NCI-H2196 (cell line): ENCODE measurements at regions not wholly inside any gene's neighbourhood (a gene's known extent, or its start where the extent isn't known, plus 50 kb on each side); places are given as distances from the start of the nearest gene placed in this dataset.
A peak's percentile ranks its signal among the peaks of the same experiment; 100 is the strongest.
"Not testable (repeated sequence)": the region's sequence is repeated elsewhere in the genome, so short reads cannot be mapped to it uniquely, and the experiment has no call there.

Experiments
- DNase-seq: peaks from one replicate; lab custom pipeline; 2025; ENCODE audit not compliant: unreplicated experiment; lab: John Stamatoyannopoulos, UW

DNA sequence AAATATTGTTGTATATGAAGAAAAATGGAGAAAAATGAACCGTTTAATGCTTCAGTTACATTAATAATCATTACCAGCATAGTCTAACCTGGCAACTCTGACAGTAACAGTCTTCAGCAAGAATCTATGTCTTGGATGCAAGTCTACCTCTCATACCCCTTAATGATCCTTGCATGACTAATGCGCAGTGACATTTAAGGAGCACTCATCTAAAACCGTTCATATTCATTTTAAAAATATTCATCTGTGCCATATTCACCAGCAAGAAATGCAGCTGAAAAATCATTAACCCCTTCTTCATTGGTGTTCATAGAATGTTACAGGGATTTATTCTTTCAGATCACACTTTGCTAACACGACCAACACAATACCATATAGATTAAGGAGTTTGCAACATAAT lies 227.2 kb upstream of the ASCC3 start:
- DNase-seq: no peak

DNA sequence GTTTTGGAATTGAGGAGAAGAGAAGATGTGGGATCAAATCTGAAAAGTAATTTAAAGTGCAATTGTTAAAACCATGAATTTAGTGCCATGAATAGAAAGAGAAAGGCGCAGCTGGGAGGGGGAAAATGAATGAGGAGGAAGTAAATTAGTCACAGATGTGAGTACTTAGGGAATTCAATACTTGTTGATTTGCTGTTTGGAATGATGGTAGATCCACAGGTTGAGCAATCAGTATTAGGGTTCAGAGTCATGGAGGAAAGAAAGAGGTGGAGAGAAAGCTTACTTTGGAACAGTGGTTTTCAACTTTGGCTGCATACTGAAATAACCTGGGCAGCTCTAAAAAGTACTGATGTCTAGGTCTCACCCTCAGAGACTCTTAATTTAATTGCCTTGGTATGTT lies 229.7 kb upstream of the ASCC3 start:
- DNase-seq: no peak

DNA sequence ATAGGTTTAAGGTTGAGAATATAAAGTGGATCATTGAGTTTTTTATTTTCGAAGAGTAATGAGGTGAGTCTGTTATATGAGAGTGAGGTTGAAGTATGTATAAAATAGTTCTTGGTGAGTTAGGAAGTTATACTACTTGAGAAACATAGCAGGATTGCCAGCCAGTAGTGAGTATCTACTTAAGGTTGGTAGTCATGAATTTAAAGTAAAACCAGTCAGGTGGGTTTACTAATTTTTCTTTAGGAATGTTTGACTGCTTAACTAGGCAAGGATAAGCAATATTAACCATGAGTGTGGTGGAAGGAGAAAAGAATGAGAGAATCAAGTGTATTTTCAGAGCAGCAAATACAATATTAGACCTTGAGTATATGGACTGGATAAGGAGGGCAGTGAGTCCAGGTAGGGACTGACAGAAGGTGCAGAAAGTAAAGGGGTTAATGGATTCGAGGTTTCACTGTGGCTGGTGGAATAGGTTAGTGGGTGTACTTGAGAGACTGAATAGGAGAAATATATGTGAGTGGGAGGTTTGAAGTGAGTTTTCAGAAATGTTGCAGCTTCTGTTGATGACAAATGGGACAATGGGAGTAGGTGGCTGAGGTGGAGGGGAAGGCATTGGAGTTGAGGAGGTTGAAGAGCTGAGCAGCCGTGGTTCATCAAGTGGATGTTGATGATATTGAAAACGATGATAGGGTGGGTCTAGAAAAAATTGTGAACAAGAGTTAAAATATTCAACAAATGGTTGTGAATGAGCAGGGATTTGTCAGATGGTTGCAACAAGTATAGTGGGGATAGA lies 232.5 kb upstream of the ASCC3 start:
- no peak for DNase-seq

DNA sequence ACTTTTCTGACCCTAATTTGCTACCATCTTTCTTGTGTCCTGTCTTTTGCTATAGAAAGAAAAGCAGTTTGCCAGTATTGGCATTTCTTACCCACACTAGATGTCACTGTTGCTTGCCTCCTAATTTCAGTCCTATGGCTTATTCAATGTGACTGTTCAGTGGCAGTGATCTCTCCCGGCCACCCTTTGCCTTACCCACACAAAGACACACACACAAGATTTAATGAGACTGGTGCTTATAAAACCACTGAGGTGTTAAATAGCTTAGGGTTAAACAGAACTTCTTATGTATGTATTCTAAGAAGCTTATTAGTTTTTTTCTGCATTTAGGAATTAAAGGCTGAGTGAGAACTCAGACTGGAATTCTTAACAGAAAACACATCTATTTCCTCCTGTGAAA lies 233.6 kb upstream of the ASCC3 start:
- peak; percentile 22 for DNase-seq

DNA sequence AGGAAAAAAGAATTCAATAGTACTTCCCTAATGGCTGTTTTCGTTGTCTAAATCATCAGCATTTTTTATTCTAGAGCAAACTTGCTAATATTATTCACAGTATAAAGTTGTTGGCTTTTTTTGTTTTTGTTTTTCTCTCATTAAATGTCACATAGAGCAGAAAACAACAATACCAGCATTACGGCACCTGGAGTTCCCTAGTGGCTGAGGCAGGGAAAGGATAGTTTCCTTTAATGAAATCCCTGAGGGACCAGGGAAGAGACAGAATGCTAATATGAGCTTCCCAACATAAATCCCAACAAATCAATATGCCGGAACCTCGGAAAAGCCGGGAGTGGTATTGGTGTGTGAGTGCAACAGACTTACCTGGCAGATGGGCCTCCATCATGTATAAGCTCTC lies 235.2 kb upstream of the ASCC3 start:
- no peak for DNase-seq

DNA sequence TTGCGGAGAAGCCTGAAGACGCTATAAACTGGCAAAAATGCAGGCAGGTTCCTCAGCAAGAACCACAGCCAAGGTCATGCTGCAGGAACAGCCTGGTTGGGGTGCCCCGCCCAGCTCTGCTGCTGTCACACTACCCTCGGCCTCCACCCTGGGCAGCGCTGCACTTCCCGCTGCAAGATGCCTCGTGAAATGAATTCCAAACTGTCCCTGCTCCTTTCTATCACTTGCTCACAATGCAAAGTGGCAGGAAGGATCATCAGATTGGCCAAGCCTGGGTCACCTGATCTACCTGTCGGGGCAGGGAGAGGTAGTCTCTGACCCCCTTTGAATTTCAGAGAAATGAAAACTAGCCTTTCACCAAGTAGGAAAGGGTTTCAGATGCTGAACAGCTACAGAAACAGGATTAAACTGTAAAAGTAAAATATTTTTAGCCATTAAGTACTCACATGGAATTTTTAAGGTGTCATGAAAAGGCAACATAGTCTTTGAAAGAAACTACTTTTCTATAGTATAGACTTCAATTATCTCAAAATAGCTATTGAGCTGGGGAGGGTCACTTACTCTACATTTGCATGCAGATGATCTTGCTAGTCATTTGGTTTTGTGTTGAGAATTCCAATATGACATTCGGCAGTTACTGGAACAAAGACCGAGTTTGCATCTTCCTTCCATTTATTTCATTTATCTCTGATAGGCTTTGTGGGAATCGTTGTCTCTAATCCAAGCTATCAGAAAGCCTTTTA lies 236.4 kb upstream of the ASCC3 start:
- no peak for DNase-seq

DNA sequence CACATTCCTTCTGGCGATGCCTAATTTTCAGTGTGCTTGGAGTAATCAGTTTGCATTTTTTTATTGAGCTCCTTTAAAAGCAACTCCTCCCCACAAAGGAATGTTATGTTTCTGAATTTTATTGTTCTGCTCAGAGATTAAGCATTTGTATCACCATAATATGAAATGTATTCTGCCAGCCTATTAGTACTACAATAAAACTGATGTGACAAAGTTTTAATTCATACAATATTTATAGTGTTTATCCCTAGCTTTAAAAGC lies 236.9 kb upstream of the ASCC3 start:
- no peak for DNase-seq

DNA sequence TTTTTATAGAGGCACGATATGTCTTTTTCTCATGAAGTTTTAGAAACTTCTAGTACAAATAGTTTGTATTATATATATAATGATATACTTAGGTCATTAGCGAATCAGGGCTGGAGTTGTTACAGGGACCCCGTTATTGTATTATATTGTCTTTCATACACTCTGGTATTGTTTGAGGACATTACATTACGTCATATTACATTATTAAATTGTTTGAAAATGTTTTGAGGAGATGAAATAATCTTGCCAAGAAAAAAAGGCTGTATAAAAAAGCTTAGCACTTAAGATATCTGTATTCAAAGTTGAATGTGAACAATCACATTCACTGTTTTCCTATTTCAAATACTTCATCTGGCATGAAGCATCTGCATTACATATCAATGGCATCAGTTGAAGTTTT lies 239.6 kb upstream of the ASCC3 start:
- DNase-seq: no peak

DNA sequence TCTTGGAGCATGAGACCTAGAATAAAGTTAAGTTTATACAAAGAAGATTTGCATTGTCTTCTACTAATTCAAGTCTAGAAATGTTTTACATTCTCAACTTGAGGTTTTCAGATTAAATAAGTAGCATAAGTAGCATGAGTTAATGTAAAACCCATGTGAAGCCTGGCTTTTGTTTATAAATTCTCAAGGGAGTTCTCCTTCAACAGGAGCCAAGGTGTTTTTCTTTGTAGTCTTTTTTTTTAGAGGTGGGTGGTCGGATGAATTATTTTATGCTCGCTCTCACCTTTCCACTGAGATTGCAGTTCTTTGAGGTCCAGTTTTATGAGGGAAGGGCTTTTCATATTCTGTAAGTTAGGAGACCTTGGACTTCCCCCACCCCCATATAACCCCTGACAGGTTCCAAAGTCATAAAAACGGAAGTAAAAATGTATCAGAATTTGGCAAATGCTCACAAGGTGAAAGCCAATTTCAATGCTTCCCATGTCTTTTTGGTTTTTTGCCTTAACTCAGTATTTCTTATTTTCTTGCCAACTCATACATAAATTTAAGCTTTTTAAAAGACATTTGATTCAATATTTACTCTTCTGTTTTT lies 244.3 kb upstream of the ASCC3 start:
- no peak for DNase-seq

DNA sequence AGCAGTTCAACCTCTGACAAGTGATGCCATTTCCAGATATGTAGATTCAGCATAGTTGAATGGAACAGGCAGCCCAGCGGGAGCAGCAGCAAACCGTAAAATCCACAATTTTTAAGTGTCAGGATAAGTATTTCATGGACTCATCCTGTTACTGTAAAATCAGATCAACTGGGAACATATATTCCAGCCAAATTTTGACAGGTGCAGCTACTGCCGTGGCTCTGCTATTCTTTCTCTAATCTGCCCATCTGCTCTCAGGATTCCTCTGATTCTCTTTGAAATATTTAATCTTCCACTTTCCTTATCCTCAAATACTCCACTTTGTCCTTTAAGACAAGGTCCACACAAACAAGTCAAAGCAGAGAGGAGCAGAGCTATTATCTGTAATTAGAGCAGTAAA lies 245.4 kb upstream of the ASCC3 start:
- no peak for DNase-seq

DNA sequence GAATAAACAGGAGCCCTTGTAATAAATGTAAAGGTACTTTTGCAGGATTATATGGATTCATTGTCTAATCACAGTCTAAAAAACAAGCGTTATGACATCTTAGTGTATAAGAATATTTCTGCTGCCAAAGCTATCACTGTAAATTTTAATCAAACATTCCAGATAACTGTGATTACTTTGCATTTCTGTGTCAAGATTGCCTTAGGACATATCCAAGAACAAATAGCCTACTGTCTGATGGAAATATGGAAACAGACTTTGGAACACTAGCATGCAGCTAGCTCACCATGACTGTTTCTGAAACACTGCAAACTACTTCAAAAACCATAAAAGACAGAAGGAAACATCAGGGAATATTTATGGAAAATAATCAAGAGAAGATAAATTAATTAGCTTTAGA lies 248.7 kb upstream of the ASCC3 start:
- no peak for DNase-seq

DNA sequence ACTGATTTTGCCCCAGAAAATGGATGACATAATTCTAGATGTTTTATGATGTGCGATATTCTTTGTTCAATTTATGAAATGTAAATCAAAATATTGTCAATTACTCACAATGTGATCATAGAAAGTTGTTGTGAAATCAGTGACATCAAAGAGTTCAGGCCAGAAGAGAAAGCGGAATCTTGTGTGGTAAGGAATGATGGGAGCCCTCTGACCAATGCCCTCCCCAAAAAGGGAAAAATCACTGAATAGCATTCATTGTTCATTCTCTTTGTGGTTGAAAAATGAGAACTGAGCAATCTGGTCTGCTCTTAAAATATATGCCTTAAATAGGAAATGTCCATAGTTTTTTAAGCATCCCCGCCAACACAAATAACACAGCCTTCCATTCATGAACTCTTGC lies 247.1 kb upstream of the GRIK2 start:
- DNase-seq: no peak

DNA sequence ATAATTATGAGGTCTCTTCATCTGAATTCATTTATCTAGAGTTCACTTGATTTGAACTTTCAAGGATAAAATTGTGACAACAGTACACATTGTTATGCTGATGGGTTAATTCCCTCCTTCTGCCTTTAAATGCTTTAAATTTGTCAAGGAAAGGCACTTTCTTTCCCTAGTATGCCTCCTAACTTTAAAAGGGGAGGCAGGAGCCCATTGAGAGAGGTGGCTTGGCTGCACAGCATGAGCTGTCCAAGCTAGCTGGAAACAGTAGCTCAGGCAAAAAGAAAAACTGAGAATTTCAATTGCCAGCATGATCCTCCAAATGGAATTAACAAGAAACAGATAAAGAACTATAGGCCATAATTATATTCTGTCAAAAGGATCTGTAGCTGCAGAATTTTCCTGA lies 243.3 kb upstream of the GRIK2 start:
- no peak for DNase-seq

DNA sequence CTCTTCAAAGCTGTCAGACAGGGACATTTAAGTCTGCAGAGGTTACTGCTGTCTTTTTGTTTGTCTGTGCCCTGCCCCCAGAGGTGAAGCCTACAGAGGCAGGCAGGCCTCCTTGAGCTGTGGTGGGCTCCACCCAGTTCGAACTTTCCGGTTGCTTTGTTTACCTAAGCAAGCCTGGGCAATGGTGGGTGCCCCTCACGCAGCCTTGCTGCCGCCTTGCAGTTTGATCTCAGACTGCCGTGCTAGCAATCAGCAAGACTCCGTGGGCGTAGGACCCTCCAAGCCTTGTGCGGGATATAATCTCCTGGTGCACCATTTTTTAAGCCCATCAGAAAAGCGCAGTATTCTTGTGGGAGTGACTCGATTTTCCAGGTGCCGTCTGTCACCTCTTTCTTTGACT lies 235.9 kb upstream of the GRIK2 start:
- DNase-seq: not testable (repeated sequence)

DNA sequence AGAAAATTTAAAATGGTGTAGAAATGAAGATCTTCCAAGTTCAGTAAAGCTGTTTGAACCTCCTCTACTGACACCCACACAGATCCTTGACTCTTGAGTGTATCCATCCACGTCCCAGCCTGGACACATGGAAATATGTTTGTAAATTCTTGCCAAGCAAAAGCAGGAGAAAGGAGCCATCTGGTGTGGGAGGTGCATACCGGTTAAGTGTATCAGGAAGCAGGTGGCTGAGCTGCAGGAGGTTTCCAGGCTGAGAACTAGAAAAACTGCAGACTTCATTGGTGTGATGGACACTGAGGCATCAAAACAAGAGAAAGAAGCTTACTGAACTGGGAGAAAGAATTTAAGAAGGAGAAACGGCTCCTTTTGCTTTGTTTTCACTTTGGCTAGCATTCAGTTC lies 229.9 kb upstream of the GRIK2 start:
- DNase-seq: no peak

DNA sequence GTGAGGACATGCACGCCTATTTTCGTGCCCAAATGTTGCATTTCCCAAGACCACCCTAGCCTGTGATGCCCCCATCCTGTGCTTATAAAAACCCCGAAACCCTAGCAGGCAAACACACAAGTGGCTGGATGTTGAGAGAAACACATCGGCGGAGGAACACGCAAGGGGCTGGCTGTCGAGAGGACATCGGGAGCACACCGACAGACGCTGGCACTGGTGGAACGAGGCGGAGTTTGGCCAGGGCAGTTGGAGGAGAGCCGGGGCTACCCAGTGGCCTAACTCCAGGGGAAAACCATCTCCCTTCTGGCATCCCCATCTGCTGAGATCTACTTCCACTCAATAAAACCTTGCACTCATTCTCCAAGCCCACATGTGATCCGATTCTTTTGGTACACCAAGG lies 225.9 kb upstream of the GRIK2 start:
- no peak for DNase-seq

DNA sequence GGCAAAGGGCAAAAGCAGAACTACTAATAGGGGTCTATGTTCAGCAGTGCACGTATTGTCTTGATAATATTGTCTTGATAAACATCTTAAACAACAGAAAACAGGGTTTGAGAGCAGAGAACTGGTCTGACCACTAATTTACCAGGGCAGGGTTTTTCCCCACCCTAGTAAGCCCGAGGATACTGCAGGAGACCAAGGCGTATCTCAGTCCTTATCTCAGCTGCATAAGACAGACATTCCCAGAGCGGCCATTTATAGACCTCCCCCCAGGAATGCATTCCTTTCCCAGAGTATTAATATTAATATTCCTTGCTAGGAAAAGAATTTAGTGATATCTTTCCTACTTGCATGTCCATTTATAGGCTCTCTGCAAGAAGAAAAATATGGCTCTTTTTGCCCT lies 222.5 kb upstream of the GRIK2 start:
- not testable (repeated sequence) for DNase-seq

DNA sequence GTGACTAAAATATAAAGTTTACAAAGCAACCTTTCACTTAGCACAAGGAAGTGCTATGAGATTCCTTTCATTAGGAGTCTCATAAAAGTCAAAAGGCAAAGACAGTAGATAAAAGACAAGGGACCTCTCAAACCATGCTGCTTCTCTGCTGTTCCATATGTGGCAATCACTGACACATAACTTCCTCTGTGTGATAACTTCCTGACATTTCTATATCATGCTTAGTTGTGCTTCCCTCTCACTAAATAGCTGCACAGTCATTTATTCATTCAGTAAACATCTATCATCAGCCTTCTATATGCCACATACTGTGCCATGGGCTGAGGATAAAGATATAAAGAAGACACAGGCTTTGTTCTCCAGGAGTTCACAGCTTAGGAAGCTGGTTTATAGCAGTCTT lies 214.8 kb upstream of the GRIK2 start:
- no peak for DNase-seq

DNA sequence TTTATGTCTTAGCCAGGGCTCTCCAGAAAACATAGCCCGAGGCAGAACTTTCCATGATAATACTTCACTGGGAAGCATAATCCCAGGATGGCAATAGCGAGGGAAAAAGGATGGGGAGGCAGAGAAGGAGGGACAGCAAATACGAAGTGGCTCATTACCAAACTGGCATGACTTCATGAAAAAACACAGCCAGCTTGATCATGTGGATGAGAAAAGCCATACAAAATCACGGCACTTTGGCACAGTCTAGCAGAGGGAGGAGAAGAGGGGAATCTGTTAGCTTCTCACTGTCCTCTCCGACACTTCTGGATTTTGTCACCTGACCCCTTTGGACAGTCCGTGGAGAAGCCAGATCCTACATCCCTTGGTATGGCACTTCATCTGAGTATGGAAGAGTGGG lies 212.5 kb upstream of the GRIK2 start:
- no peak for DNase-seq

DNA sequence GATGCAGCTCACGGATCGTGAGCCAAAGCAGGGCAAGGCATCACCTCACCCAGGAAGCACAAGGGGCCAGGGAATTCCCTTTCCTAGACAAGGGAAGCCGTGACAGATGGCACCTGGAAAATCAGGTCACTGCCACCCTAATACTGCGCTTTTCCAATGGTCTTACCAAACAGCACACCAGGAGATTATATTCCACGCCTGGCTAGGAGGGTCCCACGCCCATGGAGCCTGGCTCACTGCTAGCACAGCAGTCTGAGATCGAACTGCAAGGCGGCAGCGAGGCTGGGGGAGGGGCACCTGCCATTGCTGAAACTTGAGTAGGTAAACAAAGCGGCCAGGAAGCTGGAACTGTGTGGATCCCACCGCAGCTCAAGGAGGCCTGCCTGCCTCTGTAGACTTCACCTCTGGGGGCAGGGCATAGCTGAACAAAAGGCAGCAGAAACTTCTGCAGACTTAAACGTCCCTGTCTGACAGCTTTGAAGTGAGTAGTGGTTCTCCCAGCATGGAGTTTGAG lies 205.2 kb upstream of the GRIK2 start:
- not testable (repeated sequence) for DNase-seq

DNA sequence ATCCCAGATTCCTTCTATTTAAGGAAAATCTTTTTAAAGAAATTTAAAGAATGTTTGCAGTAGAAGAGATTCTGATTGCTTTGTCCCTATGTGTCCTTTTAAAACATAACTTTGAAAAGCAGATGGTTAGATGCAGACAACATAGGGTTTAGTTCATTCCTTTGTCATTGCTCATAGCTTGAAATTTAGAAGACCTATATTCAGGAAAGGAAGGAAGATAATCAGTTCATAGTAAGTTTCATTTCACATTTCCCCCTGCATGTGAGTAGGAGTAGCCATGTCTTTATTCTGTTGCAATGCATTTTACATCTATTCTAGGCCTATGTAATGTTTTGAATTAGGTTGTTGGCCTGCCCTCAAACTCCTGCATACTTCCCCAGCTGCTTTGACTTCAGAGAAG lies 197.9 kb upstream of the GRIK2 start:
- no peak for DNase-seq

DNA sequence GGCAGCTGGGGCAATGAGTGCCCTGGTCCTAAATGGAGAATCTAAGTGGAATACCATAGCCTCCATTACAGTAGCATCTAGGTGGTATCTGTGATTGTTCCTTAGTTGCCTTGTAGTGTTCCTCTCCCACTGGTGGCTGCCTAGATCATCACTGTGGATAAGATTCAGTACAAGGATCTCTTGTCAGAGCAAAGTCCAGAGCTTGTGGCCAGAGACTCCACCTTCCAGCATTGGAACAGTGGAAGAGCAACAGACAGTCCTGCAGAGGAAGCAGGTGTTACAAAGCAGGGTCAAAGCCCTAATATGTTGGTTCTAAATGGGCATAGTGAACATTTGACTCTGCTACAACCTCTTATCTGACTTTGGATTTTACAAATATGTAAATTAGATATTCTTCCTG lies 194.1 kb upstream of the GRIK2 start:
- no peak for DNase-seq
